HepG2 (cell line): ENCODE measurements at regions not wholly inside any gene's neighbourhood (a gene's known extent, or its start where the extent isn't known, plus 50 kb on each side); places are given as distances from the start of the nearest gene placed in this dataset.

Experiments used
- ATAC-seq: fragments of 200-7000 bp; cut with Tn5 transposase; 3 replicates; pipeline ENCODE4 v1.9.1; 2020; ENCODE audit warnings: mild to moderate bottlenecking, moderate library complexity
- BruUV-seq: library from RNA; stranded (reverse); fragments of 400-500 nt; replicated peaks from 2 replicates; lab custom pipeline; 2021; lab: Mats Ljungman, UMichigan
- CTCF ChIA-PET: fragments of 300-600 bp; formaldehyde crosslinking; extraction: SDS; loops from one replicate; lab custom pipeline; 2021; ENCODE audit warnings: low total read pairs, inconsistent platforms, low intra/inter-chr PET ratio; lab: Yijun Ruan, JAX
- POLR2A ChIA-PET: fragments of 350-600 bp; sonication (Branson Sonifier 250); formaldehyde crosslinking; loops from one replicate; lab custom pipeline; 2020; ENCODE audit warnings: antibody characterized with exemption, inconsistent platforms; lab: Yijun Ruan, JAX
- DNase-seq: peaks from one replicate; pipeline ENCODE4 v3.0.0-alpha.2; 2015; ENCODE audit warnings: low spot score
- FAIRE-seq: peaks from 3 replicates; lab custom pipeline; 2011; peaks lifted over from hg19 to GRCh38; lab: Jason Lieb, UNC
- H2AFZ ChIP-seq: one replicate; pipeline ENCODE4 v1.6.1; 2011; ENCODE audit warnings: low read length, inconsistent platforms
- H3K27ac ChIP-seq: fragments of 300-600 bp; 3 replicates; pipeline ENCODE4 v1.8.0; 2011; ENCODE audit warnings: mixed run types, mild to moderate bottlenecking, mixed read lengths, low read length, inconsistent platforms; ENCODE audit not compliant: insufficient read depth; ENCODE audit errors: extremely low read length
- H3K27me3 ChIP-seq, 2 experiments: fragments of 200-600 bp in 1 of 2; 2 replicates in 1 of 2; 3 replicates in 1 of 2; pipeline versions ENCODE4 v1.6.0 to v1.8.0; 2011; ENCODE audit warnings: low read length in 2 of 2, mild to moderate bottlenecking in 2 of 2, moderate library complexity in 2 of 2, inconsistent platforms in 1 of 2; ENCODE audit not compliant: insufficient read depth in 2 of 2, control insufficient read depth in 1 of 2
- H3K36me3 ChIP-seq, 2 experiments: fragments of 200-600 bp in 1 of 2; replicated peaks in 1 of 2; 2 replicates in 1 of 2; 3 replicates in 1 of 2; pipeline versions ENCODE4 v1.5.1 to v1.8.0; 2011; ENCODE audit warnings: low read length in 2 of 2, inconsistent platforms in 1 of 2; ENCODE audit not compliant: insufficient read depth in 2 of 2, control insufficient read depth in 1 of 2
- H3K4me1 ChIP-seq: 2 replicates; pipeline ENCODE4 v1.5.1; 2012; ENCODE audit warnings: low read length, inconsistent platforms; ENCODE audit not compliant: insufficient read depth
- H3K4me2 ChIP-seq: 2 replicates; pipeline ENCODE4 v1.6.0; 2011; ENCODE audit warnings: low read depth, low read length, inconsistent platforms
- H3K4me3 ChIP-seq, 3 experiments: fragments of 200-600 bp in 1 of 3; sonication (generic), shearing (Covaris generic) in 1 of 3; replicated peaks in 1 of 3; 2 replicates each; pipeline ENCODE4 v1.5.1; 2011 to 2016; ENCODE audit warnings: low read length in 3 of 3, inconsistent platforms in 2 of 3, low read depth in 2 of 3, mild to moderate bottlenecking in 2 of 3, control low read depth in 1 of 3, mixed read lengths in 1 of 3; ENCODE audit not compliant: insufficient read depth in 1 of 3
- H3K79me2 ChIP-seq: one replicate; pipeline ENCODE4 v1.6.1; 2011; ENCODE audit warnings: low read length, inconsistent platforms; ENCODE audit not compliant: insufficient read depth
- H3K9ac ChIP-seq: 2 replicates; pipeline ENCODE4 v1.6.0; 2011; ENCODE audit warnings: mild to moderate bottlenecking, low read depth, low read length, inconsistent platforms; ENCODE audit not compliant: insufficient read depth
- H3K9me3 ChIP-seq: 2 replicates; pipeline ENCODE4 v1.5.1; 2012; ENCODE audit warnings: mild to moderate bottlenecking, low read length
- H4K20me1 ChIP-seq: 2 replicates; pipeline ENCODE4 v1.6.0; 2011; ENCODE audit warnings: inconsistent platforms, mild to moderate bottlenecking, low read length, moderate library complexity; ENCODE audit not compliant: insufficient read depth
- HDAC2 ChIP-seq: sonication (generic); formaldehyde crosslinking; IDR thresholded peaks from 2 replicates; pipeline ENCODE4 v1.4.0; 2020; ENCODE audit warnings: missing genetic modification reagents
- HOXA5 ChIP-seq: sonication (generic); formaldehyde crosslinking; IDR thresholded peaks from 2 replicates; pipeline ENCODE4 v1.4.0; 2020; ENCODE audit warnings: missing genetic modification reagents
- KAT7 ChIP-seq: IDR thresholded peaks from 2 replicates; pipeline ENCODE4 v1.6.1; 2018; ENCODE audit warnings: borderline replicate concordance, missing compliant biosample characterization
- KDM4B ChIP-seq: sonication (generic); formaldehyde crosslinking; IDR thresholded peaks from 2 replicates; pipeline ENCODE4 v1.4.0; 2020; ENCODE audit warnings: missing genetic modification reagents
- MAFF ChIP-seq: IDR thresholded peaks from 2 replicates; pipeline ENCODE4 v1.6.1; 2011; ENCODE audit warnings: low read depth, low read length, improper control_type of control experiment
- STAG1 ChIP-seq: sonication (generic); formaldehyde crosslinking; IDR thresholded peaks from 2 replicates; pipeline ENCODE4 v1.4.0; 2020; ENCODE audit warnings: missing genetic modification reagents
- ZNF431 ChIP-seq: sonication (generic); formaldehyde crosslinking; IDR thresholded peaks from 2 replicates; pipeline ENCODE4 v1.9.0; 2022; ENCODE audit warnings: missing genetic modification reagents, low read depth, mild to moderate bottlenecking, borderline replicate concordance
- ZNF484 ChIP-seq: sonication (generic); formaldehyde crosslinking; IDR thresholded peaks from 2 replicates; pipeline ENCODE4 v1.5.1; 2020; ENCODE audit warnings: mild to moderate bottlenecking, low read depth, missing genetic modification reagents, borderline replicate concordance
- ZNF558 ChIP-seq: sonication (generic); formaldehyde crosslinking; IDR thresholded peaks from 2 replicates; pipeline ENCODE4 v1.9.0; 2022; ENCODE audit warnings: mild to moderate bottlenecking, missing genetic modification reagents, borderline replicate concordance
- ZNF746 ChIP-seq: sonication (generic); formaldehyde crosslinking; IDR thresholded peaks from 2 replicates; pipeline ENCODE4 v1.8.0; 2022; ENCODE audit warnings: mild to moderate bottlenecking, missing genetic modification reagents
- ZNF761 ChIP-seq: sonication (generic); formaldehyde crosslinking; conservative IDR thresholded peaks from 2 replicates; pipeline ENCODE4 v1.4.0; 2020; ENCODE audit warnings: mild to moderate bottlenecking, missing genetic modification reagents
- WGBS: methylation state at CpG from one replicate; pipeline ENCODE4 v1.1.6; 2017; ENCODE audit warnings: low lambda C conversion rate; 5-methylcytosine and 5-hydroxymethylcytosine counted together
- in situ Hi-C: cut with HindIII; loops from 2 replicates; pipeline ENCODE4 v1.10.0; 2017; ENCODE audit warnings: low pct_unique_long_range_greater_than_20kb; ENCODE audit not compliant: extremely low pct_ligation_motif_present
- intact Hi-C: fragments of 100-400 bp; cut with micrococcal nuclease; formaldehyde crosslinking; loops from one replicate; pipeline ENCODE4 v1.10.0; 2022; ENCODE audit not compliant: unreplicated experiment
- TF ChIP-seq, protein P1 (sequence below): sonication (generic); formaldehyde crosslinking; IDR thresholded peaks from 2 replicates; pipeline ENCODE4 v1.8.1; 2023; ENCODE audit warnings: mild to moderate bottlenecking, moderate library complexity, missing genetic modification reagents
- TF ChIP-seq, protein P2 (sequence below): sonication (generic); formaldehyde crosslinking; IDR thresholded peaks from 2 replicates; pipeline ENCODE4 v1.5.0; 2020; ENCODE audit warnings: mild to moderate bottlenecking, missing genetic modification reagents, moderate library complexity
- TF ChIP-seq, protein P3 (sequence below): sonication (generic); formaldehyde crosslinking; IDR thresholded peaks from 2 replicates; pipeline ENCODE4 v1.9.0; 2022; ENCODE audit warnings: low read depth, missing genetic modification reagents
- TF ChIP-seq, protein P4 (sequence below): sonication (generic); formaldehyde crosslinking; IDR thresholded peaks from 2 replicates; pipeline ENCODE4 v1.5.0; 2020; ENCODE audit warnings: missing genetic modification reagents, mild to moderate bottlenecking, borderline replicate concordance

DNA sequence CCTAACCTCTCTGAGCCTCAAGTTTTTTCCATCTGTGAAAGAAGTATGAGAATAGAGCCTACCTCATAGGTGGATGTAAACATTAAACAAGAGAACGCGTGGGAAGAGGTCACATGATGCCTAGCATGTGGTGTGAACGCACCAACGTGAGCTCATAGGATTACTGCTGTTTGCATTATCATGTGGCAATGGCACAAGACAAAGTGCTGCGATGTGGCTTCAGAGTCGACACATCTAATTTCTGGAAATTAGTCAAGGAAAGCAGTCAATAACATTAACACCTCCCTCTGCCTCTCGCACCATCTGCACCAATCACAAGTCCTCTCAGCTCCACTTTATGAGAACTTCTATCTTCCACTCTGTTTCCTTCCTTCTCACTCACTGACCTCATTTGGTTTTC lies 489.7 kb downstream of the COG6 start:
- CTCF ChIA-PET, result no interaction called here
- H3K27ac ChIP-seq, result no peak overlapping the region

DNA sequence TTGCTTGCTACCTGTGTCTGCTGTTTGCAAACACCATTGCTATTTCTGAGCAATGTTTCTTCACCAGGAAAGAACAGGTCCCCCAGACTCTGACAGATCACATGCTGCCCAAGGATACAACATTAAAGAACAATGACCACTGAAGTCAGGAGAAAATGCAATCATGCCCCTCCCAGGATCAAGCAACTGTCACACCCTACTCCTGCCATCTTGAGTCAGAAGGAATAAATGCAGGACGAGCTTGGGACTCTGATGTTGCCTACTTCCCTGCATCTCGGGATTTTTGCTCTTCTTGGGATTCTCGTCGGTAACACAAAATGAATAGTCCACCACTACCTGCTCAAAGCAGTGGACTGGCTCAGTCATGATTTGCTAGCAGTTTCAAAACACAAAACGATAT lies 490.6 kb downstream of the COG6 start:
- FAIRE-seq (no peak), ATAC-seq (no peak), DNase-seq (no peak)
- Histone ChIP-seq H2AFZ (no peak overlapping the region), H3K27me3 (peaks cover 0 to 6% of the 10 kb centered on the region in 2 experiments; a peak in 2 of 5 replicates), H3K79me2 (no peaks in the 10 kb centered on the region), H3K36me3 (no peaks in the 10 kb centered on the region), H3K4me2 (no peak overlapping the region), H3K9me3 (no peaks in the 10 kb centered on the region), H3K9ac (no peak overlapping the region), H4K20me1 (no peaks in the 10 kb centered on the region), H3K4me1 (no peaks in the 10 kb centered on the region), H3K27ac (no peak overlapping the region), H3K4me3 (no peak overlapping the region)
- ChIA-PET CTCF (no interaction called here), POLR2A (no interaction called here)
- intact Hi-C loops, result no loop called here
- no TSS peak for BruUV-seq
- 37% methylated on average over 5 of the region's 5 CpGs for WGBS
- in situ Hi-C loops, result no loop called here
- no peak for TF ChIP-seq ZNF761 (CRISPR knock-in tag)
- no peak for TF ChIP-seq ZNF558
- TF ChIP-seq, protein P1, sequence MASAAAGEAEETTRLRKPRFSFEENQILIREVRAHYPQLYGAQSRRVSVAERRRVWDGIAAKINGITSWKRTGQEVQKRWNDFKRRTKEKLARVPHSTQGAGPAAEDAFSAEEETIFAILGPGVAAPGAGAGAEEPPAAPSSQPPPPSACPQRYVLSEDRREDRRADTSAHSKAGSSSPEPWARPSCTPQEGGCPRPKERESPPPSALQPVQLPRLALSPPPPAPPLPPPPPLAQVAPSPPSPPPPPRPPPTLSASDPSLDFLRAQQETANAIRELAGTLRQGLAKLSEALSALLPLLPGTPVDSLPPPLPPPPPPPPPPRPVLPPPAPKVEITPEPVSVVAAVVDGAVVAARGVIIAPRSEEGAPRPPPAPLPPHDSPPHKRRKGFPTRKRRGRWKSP (CRISPR knock-in tag), result no peak
- no peak for TF ChIP-seq ZNF484 (CRISPR knock-in tag)
- no peak for TF ChIP-seq ZNF746
- TF ChIP-seq STAG1, result peak; percentile 24
- TF ChIP-seq, protein P2, sequence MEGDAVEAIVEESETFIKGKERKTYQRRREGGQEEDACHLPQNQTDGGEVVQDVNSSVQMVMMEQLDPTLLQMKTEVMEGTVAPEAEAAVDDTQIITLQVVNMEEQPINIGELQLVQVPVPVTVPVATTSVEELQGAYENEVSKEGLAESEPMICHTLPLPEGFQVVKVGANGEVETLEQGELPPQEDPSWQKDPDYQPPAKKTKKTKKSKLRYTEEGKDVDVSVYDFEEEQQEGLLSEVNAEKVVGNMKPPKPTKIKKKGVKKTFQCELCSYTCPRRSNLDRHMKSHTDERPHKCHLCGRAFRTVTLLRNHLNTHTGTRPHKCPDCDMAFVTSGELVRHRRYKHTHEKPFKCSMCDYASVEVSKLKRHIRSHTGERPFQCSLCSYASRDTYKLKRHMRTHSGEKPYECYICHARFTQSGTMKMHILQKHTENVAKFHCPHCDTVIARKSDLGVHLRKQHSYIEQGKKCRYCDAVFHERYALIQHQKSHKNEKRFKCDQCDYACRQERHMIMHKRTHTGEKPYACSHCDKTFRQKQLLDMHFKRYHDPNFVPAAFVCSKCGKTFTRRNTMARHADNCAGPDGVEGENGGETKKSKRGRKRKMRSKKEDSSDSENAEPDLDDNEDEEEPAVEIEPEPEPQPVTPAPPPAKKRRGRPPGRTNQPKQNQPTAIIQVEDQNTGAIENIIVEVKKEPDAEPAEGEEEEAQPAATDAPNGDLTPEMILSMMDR (CRISPR knock-in tag), result peak; percentile 15; the same call in 1 of the 2 replicates
- TF ChIP-seq, protein P3, sequence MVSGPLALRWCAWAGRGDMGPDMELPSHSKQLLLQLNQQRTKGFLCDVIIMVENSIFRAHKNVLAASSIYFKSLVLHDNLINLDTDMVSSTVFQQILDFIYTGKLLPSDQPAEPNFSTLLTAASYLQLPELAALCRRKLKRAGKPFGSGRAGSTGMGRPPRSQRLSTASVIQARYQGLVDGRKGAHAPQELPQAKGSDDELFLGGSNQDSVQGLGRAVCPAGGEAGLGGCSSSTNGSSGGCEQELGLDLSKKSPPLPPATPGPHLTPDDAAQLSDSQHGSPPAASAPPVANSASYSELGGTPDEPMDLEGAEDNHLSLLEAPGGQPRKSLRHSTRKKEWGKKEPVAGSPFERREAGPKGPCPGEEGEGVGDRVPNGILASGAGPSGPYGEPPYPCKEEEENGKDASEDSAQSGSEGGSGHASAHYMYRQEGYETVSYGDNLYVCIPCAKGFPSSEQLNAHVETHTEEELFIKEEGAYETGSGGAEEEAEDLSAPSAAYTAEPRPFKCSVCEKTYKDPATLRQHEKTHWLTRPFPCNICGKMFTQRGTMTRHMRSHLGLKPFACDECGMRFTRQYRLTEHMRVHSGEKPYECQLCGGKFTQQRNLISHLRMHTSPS (CRISPR knock-in tag), result no peak
- TF ChIP-seq MAFF, result no peak
- TF ChIP-seq HDAC2, result no peak

More for the DNA sequence above, 489.7 kb downstream of the COG6 start:
- H3K4me1 ChIP-seq, result no peaks in the 10 kb centered on the region
- no peak for FAIRE-seq
- H3K79me2 ChIP-seq, result no peaks in the 10 kb centered on the region
- H3K9ac ChIP-seq, result no peak overlapping the region
- TF ChIP-seq, protein P4, sequence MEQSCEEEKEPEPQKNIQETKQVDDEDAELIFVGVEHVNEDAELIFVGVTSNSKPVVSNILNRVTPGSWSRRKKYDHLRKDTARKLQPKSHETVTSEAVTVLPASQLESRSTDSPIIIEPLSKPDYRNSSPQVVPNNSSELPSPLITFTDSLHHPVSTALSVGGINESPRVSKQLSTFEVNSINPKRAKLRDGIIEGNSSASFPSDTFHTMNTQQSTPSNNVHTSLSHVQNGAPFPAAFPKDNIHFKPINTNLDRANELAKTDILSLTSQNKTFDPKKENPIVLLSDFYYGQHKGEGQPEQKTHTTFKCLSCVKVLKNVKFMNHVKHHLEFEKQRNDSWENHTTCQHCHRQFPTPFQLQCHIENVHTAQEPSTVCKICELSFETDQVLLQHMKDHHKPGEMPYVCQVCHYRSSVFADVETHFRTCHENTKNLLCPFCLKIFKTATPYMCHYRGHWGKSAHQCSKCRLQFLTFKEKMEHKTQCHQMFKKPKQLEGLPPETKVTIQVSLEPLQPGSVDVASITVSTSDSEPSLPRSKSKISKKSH (CRISPR knock-in tag), result no peak
- no peak for TF ChIP-seq ZNF431 (CRISPR knock-in tag)
- no peak for TF ChIP-seq HOXA5 (CRISPR knock-in tag)
- no peak for TF ChIP-seq KDM4B (CRISPR knock-in tag)
- no peak for TF ChIP-seq KAT7 (CRISPR knock-in tag)
- H3K4me2 ChIP-seq, result no peak overlapping the region
- no TSS peak for BruUV-seq
- no peak for ATAC-seq
- H2AFZ ChIP-seq, result no peak overlapping the region
- in situ Hi-C loops (no loop called here), intact Hi-C loops (no loop called here)
- H3K27me3 ChIP-seq, result peaks cover 0 to 10% of the 10 kb centered on the region in 2 experiments; a peak in 3 of 5 replicates
- POLR2A ChIA-PET, result no interaction called here
- DNase-seq, result no peak
- no peaks in the 10 kb centered on the region for H3K36me3 ChIP-seq
- H4K20me1 ChIP-seq, result no peaks in the 10 kb centered on the region
- H3K9me3 ChIP-seq, result no peaks in the 10 kb centered on the region
- H3K4me3 ChIP-seq, result no peak overlapping the region
- 60% methylated on average over 7 of the region's 7 CpGs for WGBS
